LNCAP (cell line): ENCODE measurements at regions not wholly inside any gene's neighbourhood (a gene's known extent, or its start where the extent isn't known, plus 50 kb on each side); places are given as distances from the start of the nearest gene placed in this dataset.

Experiments
- TF ChIP-seq, protein P1 (sequence below): fragments of 450-650 bp; IDR thresholded peaks from 2 replicates; pipeline ENCODE4 v1.5.1; 2017; ENCODE audit warnings: mild to moderate bottlenecking

DNA sequence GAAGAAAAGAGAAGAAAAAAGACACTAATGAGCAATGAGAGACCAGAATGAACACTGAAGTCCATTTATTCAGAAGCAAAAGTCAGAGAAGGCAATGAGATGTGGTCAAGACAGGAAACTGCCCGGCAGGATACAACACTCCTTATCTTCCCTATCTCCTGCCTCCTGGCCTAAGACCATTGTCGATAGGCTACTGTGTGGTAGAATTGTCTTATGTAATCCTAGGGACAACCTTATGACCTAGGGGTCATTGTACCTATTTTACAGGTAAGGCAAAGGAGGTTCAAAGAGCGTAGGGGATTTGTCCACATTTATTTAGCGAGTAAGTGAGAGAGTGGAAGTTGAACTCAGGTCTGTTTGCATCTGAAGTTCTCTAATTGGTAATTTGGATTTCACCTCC, 63.0 kb upstream of the PTPN3 start:
- TF ChIP-seq, protein P1, sequence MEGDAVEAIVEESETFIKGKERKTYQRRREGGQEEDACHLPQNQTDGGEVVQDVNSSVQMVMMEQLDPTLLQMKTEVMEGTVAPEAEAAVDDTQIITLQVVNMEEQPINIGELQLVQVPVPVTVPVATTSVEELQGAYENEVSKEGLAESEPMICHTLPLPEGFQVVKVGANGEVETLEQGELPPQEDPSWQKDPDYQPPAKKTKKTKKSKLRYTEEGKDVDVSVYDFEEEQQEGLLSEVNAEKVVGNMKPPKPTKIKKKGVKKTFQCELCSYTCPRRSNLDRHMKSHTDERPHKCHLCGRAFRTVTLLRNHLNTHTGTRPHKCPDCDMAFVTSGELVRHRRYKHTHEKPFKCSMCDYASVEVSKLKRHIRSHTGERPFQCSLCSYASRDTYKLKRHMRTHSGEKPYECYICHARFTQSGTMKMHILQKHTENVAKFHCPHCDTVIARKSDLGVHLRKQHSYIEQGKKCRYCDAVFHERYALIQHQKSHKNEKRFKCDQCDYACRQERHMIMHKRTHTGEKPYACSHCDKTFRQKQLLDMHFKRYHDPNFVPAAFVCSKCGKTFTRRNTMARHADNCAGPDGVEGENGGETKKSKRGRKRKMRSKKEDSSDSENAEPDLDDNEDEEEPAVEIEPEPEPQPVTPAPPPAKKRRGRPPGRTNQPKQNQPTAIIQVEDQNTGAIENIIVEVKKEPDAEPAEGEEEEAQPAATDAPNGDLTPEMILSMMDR = no peak

DNA sequence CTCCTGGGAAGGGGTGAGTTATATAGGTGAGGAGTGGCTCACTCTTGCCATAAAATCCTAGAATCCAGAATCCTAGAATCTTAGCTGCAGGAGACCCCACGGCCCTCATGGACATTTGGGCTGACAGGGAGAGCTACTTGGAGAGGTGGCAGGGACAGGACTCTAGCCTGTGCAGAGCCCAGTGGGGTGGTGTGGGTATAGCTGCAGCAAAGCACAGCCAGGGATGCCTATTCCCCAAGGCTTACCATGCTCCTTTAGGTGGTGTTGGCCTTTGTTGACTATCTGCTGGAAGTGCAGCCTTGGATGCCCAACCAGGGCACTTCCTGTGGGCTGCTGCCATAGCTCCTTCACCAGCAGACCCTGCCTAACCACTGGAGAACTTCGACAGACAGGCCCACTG, 70.0 kb upstream of the PTPN3 start:
- TF ChIP-seq, protein P1 = no peak

DNA sequence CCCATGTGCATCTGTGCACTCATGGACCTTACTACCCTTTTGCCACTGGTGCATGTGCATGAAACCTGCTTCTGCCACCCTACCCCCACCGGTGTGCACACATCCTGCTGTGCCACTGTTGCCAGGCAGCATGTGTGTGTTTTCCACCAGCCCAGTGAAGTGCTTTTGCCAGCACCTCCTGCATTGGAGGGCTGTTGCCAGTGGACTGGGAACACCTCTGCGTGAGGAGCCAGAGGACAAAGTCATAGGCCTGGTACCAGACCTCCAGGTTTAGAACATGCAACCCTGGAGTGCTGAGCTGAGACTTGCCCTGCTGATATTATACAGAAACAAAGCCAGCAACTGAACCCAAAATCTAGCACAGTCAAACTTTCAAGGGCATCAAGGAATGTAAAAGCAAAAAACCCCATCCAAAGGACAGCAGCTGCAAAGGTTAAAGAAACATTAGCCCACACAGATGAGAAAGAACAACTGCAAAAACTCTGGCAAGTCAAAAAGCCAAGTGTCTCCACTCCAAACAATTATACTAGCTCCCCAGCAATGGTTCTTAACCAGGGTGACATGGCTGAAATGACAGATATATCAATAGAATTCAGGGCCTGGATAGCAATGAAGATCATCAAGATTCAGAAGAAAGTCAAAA, 70.6 kb upstream of the PTPN3 start:
- TF ChIP-seq, protein P1 = no peak

DNA sequence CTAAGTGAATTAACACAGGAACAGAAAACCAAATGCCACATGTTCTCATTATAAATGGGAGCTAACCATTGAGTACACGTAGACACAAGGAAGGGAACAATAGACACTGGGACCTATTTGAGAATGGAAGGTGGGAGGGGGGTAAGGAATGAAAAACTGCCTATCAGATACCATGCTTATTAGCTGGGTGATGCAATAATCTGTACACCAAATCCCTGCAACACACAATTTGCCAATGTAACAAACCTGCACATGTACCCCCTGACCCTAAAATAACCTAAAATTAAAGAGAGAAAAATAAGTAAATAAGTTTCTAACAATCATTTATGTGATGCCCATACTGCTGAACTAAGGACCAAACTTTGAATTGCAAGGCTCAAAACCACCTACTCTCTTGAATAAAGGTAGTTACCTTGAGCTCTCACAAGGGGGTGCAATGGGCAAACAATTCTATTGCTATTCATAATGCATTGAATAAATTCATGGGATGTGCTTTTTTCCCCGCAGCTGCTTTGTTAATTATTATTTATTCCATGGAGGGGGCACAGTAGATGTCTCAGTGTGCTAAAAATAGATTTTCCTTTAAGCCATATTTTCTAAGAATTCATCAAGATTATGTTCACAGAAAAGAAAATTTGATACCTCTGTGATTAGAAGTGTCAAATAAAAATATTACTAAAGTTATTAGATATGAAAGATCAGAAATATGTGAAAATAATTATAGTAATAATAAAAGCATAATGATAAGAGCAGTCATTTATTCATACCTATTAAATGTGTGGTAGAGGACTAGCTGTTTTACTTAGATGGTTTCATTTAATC, 76.2 kb upstream of the PTPN3 start:
- TF ChIP-seq, protein P1 = peak; percentile 71

DNA sequence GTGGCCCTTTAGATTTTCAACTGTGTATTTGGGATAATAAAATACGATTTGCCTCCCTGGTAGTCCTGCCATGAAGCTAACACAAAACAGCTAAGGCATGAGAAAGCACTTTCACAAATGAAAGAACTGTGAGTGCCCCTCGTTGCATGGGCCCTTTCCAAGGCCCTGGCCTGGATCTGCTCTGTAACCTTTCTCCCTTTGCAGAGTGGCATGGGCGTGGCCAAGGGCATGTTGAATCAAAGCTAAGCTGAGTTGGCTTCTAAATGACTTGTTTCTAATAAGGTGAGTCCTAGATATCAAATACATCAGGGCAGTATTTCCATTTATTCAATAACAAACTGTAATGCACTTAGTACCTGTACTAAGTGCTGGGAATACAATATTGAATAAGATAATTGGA, 78.7 kb upstream of the PTPN3 start:
- TF ChIP-seq, protein P1 = no peak

DNA sequence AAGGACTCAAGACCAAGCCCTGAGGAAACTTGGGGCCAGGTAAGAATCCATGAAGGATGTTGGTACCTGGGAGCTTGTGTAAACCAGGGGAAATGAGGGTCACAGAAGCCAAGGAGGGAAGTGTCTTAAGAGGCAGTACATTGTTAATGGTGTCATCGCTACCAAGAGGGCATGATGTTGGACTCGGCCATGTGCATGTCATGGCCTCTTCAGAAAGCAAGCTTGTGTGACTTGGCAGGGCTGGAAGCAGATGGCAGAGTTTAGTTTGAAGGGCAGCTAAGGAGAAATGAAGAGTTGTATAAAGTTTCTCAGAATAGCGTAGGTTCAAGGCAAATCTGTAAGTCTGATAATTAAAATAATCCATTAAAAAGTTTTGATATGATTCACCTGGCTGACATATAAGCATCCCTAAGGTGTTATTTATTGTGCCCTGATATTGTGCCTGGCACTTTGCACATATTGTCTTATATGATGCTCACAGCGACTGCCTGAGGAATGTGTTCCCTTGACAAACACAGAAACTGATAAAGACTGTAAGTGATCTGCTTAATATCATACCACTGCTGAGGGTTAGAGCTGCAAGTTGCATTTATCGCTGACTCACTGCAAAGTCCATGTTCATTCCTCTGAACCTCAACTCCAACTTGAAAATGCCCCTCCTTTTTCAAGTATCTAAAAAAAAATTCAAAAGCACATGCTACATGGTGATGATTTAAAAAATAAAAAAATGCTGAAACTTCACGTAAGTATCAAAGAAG, 81.3 kb upstream of the PTPN3 start:
- TF ChIP-seq, protein P1 = no peak

DNA sequence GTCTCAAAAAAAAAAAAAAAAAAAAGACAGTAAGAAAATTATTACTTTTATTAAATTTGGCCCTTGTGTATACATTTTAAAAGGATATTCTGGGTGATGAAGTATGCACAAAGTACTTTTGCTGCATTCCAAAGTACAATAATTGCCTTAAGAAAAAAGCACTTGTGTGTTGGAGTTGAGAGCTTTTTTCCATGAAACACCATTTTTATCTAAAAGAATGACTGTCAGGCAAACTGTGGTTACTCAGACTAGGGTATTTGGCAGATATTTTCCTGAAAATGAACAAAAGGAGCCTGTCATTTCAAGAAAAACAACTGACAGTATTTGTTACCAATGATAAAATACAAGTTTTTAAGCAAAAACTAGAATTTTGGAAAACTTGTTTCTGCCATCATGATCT, 84.3 kb upstream of the PTPN3 start:
- TF ChIP-seq, protein P1 = no peak
